H9 (cell line): ENCODE measurements at regions not wholly inside any gene's neighbourhood (a gene's known extent, or its start where the extent isn't known, plus 50 kb on each side); places are given as distances from the start of the nearest gene placed in this dataset.

ENCODE experiments used
- DNase-seq: peaks from one replicate; pipeline ENCODE4 v3.0.0-alpha.2; 2017
- H2AFZ ChIP-seq: one replicate; pipeline ENCODE4 v1.6.1; 2013; ENCODE audit warnings: mild to moderate bottlenecking, low read length, control low read depth, moderate library complexity
- H2AK5ac ChIP-seq: 2 replicates; pipeline ENCODE4 v1.6.1; 2013; ENCODE audit warnings: low read length, control low read depth, mixed read lengths; ENCODE audit not compliant: insufficient read length
- H2BK120ac ChIP-seq: one replicate; pipeline ENCODE4 v1.6.1; 2013; ENCODE audit warnings: low read depth, mild to moderate bottlenecking, low read length, control low read depth, inconsistent platforms; ENCODE audit not compliant: poor library complexity, severe bottlenecking
- H2BK12ac ChIP-seq: 2 replicates; pipeline ENCODE4 v1.6.1; 2013; ENCODE audit warnings: low read length, control low read depth, mixed read lengths, low read depth; ENCODE audit not compliant: insufficient read length
- H2BK15ac ChIP-seq: 2 replicates; pipeline ENCODE4 v1.6.1; 2013; ENCODE audit warnings: low read depth, low read length, control low read depth
- H2BK20ac ChIP-seq: one replicate; pipeline ENCODE4 v1.6.1; 2013; ENCODE audit warnings: low read depth, mild to moderate bottlenecking, low read length, control low read depth, inconsistent platforms; ENCODE audit not compliant: poor library complexity, severe bottlenecking
- H2BK5ac ChIP-seq: 2 replicates; pipeline ENCODE4 v1.6.1; 2013; ENCODE audit warnings: low read length, control low read depth, mixed read lengths; ENCODE audit not compliant: insufficient read length
- H3K14ac ChIP-seq: 2 replicates; pipeline ENCODE4 v1.6.1; 2013; ENCODE audit warnings: low read length, control low read depth; ENCODE audit not compliant: insufficient read depth
- H3K18ac ChIP-seq: 2 replicates; pipeline ENCODE4 v1.6.1; 2013; ENCODE audit warnings: low read depth, mild to moderate bottlenecking, mixed read lengths, low read length, control low read depth; ENCODE audit not compliant: insufficient read length
- H3K23ac ChIP-seq: 2 replicates; pipeline ENCODE4 v1.6.1; 2013; ENCODE audit warnings: low read length, control low read depth, mixed read lengths, low read depth; ENCODE audit not compliant: insufficient read length
- H3K23me2 ChIP-seq: 2 replicates; pipeline ENCODE4 v1.6.1; 2013; ENCODE audit warnings: low read depth, mild to moderate bottlenecking, mixed read lengths, low read length, control low read depth; ENCODE audit not compliant: insufficient read length, poor library complexity, severe bottlenecking
- H3K27ac ChIP-seq: 2 replicates; pipeline ENCODE4 v1.5.1; 2013; ENCODE audit warnings: low read length, control low read depth, mixed read lengths, low read depth; ENCODE audit not compliant: insufficient read length
- H3K27me3 ChIP-seq: 2 replicates; pipeline ENCODE4 v1.6.1; 2013; ENCODE audit warnings: low read length, control low read depth, inconsistent platforms; ENCODE audit not compliant: insufficient read depth
- H3K4ac ChIP-seq: 2 replicates; pipeline ENCODE4 v1.6.1; 2013; ENCODE audit warnings: low read depth, mild to moderate bottlenecking, control low read depth, inconsistent platforms, low read length, moderate library complexity
- H3K4me1 ChIP-seq: 2 replicates; pipeline ENCODE4 v1.6.1; 2013; ENCODE audit warnings: low read length, control low read depth, inconsistent platforms; ENCODE audit not compliant: insufficient read depth
- H3K4me2 ChIP-seq: 2 replicates; pipeline ENCODE4 v1.6.1; 2013; ENCODE audit warnings: low read length, control low read depth, mixed read lengths; ENCODE audit not compliant: insufficient read length, insufficient read depth
- H3K56ac ChIP-seq: 2 replicates; pipeline ENCODE4 v1.6.1; 2013; ENCODE audit warnings: low read depth, mild to moderate bottlenecking, mixed read lengths, low read length, control low read depth; ENCODE audit not compliant: insufficient read length
- H3K79me1 ChIP-seq: 2 replicates; pipeline ENCODE4 v1.6.1; 2013; ENCODE audit warnings: low read depth, mild to moderate bottlenecking, moderate library complexity, low read length, control low read depth, inconsistent platforms; ENCODE audit not compliant: insufficient read depth, poor library complexity, severe bottlenecking
- H3K79me2 ChIP-seq: 2 replicates; pipeline ENCODE4 v1.6.1; 2013; ENCODE audit warnings: low read length, control low read depth, inconsistent platforms; ENCODE audit not compliant: insufficient read depth
- H3K9ac ChIP-seq: 2 replicates; pipeline ENCODE4 v1.6.1; 2013; ENCODE audit warnings: low read length, control low read depth, mixed read lengths; ENCODE audit not compliant: insufficient read length; ENCODE audit errors: extremely low read depth
- H3K9me3 ChIP-seq: one replicate; pipeline ENCODE4 v1.6.1; 2013; ENCODE audit warnings: low read depth, low read length, inconsistent platforms; ENCODE audit not compliant: control insufficient read depth
- H3T11ph ChIP-seq: one replicate; pipeline ENCODE4 v1.6.1; 2013; ENCODE audit warnings: mild to moderate bottlenecking, low read length, control low read depth, inconsistent platforms
- H4K20me1 ChIP-seq: one replicate; pipeline ENCODE4 v1.6.1; 2013; ENCODE audit not compliant: control insufficient read depth, insufficient read length, insufficient read depth
- H4K5ac ChIP-seq: 2 replicates; pipeline ENCODE4 v1.6.1; 2013; ENCODE audit warnings: low read depth, mild to moderate bottlenecking, mixed read lengths, low read length, control low read depth; ENCODE audit not compliant: insufficient read length
- H4K8ac ChIP-seq: replicated peaks from 2 replicates; pipeline ENCODE4 v1.6.1; 2013; ENCODE audit warnings: low read length, control low read depth, mixed read lengths, low read depth; ENCODE audit not compliant: insufficient read length
- H4K91ac ChIP-seq: 2 replicates; pipeline ENCODE4 v1.6.1; 2013; ENCODE audit warnings: low read depth, mild to moderate bottlenecking, moderate library complexity, mixed read lengths, low read length, control low read depth; ENCODE audit not compliant: insufficient read length
- H3K27ac Mint-ChIP-seq, 3 experiments: 2 replicates in 2 of 3; 3 replicates in 1 of 3; pipeline ENCODE4 v1.8.0; 2020 to 2021; ENCODE audit warnings: mixed read lengths in 3 of 3, mild to moderate bottlenecking in 1 of 3, moderate library complexity in 1 of 3
- H3K27me3 Mint-ChIP-seq: 2 replicates; pipeline ENCODE4 v1.8.0; 2021; ENCODE audit warnings: low read depth, mild to moderate bottlenecking, moderate library complexity, mixed read lengths
- H3K36me3 Mint-ChIP-seq, 3 experiments: 2 replicates in 2 of 3; 3 replicates in 1 of 3; pipeline ENCODE4 v1.8.0; 2020 to 2021; ENCODE audit warnings: low read depth in 3 of 3, mixed read lengths in 3 of 3; ENCODE audit not compliant: insufficient read depth in 1 of 3
- H3K4me1 Mint-ChIP-seq, 2 experiments: 2 replicates each; pipeline ENCODE4 v1.8.0; 2020; ENCODE audit warnings: mixed read lengths in 2 of 2
- H3K4me3 Mint-ChIP-seq, 2 experiments: 2 replicates in 1 of 2; 3 replicates in 1 of 2; pipeline ENCODE4 v1.8.0; 2020 to 2021; ENCODE audit warnings: mild to moderate bottlenecking in 2 of 2, mixed read lengths in 2 of 2, moderate library complexity in 1 of 2
- H3K9me3 Mint-ChIP-seq, 2 experiments: 2 replicates in 1 of 2; 3 replicates in 1 of 2; pipeline ENCODE4 v1.8.0; 2020; ENCODE audit warnings: mild to moderate bottlenecking in 2 of 2, mixed read lengths in 2 of 2, moderate library complexity in 1 of 2
- WGBS: extraction: QIAGEN DNeasy Blood & Tissue Kit; methylation state at CpG from one replicate; pipeline ENCODE4 v1.1.7; 2013; ENCODE audit warnings: missing lambda C conversion rate, low lambda C conversion rate, mixed read lengths; ENCODE audit not compliant: insufficient read length; ENCODE audit errors: extremely low coverage; 5-methylcytosine and 5-hydroxymethylcytosine counted together
- TF ChIP-seq, protein P1 (sequence below): fragments of 200-600 bp; sonication (generic); conservative IDR thresholded peaks from 3 replicates; pipeline ENCODE4 v1.8.0; 2021; ENCODE audit warnings: antibody characterized with exemption, mild to moderate bottlenecking

DNA sequence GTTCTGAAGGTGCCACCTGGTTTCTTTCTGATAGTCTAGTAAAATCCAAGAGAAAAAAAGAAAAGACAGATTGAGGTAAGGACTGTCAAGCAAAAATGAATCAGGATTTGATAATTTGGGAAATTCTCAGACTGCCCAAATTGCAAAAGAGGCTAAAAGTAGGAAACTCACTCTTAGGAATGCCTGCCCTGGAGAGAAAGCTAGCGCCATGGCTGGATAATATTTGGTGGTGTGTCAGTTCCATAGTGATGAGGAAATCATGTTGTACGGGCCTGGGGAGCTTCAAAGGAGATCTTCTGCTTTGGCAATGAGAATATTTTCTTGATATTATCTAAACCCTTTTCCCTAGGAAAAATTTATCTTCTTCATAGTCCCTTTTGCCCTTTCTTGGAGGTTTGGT is 1008.1 kb upstream of the SLC10A2 start:
- Histone ChIP-seq H4K20me1 (no peaks in the 10 kb centered on the region), H3K23me2 (no peaks in the 10 kb centered on the region), H3K79me1 (no peaks in the 10 kb centered on the region), H3K14ac (no peak overlapping the region), H3K56ac (no peak overlapping the region), H3K9me3 (no peaks in the 10 kb centered on the region), H2BK120ac (no peak overlapping the region), H2BK15ac (no peak overlapping the region), H2AFZ (no peak overlapping the region), H3T11ph (no peak overlapping the region), H4K5ac (no peak overlapping the region), H2AK5ac (no peak overlapping the region), H3K9ac (no peak overlapping the region), H3K4ac (no peak overlapping the region), H3K27me3 (no peaks in the 10 kb centered on the region), H3K27ac (no peak overlapping the region), H2BK5ac (no peak overlapping the region), H3K18ac (no peak overlapping the region), H3K4me1 (no peaks in the 10 kb centered on the region), H3K79me2 (no peaks in the 10 kb centered on the region), H4K8ac (no peak overlapping the region), H3K4me2 (no peak overlapping the region), H3K23ac (no peak overlapping the region), H2BK20ac (no peak overlapping the region), H4K91ac (no peak overlapping the region), H2BK12ac (no peak overlapping the region)
- no peak for DNase-seq
- Mint-ChIP-seq H3K27me3 (no peaks in the 10 kb centered on the region), H3K4me1 (no peaks in the 10 kb centered on the region), H3K27ac (no peak overlapping the region), H3K4me3 (no peak overlapping the region), H3K36me3 (peaks cover 0 to 6% (median 0%) of the 10 kb centered on the region in 3 experiments; a peak in 2 of 7 replicates), H3K9me3 (peaks cover 0 to 2% of the 10 kb centered on the region in 2 experiments; a peak in 3 of 5 replicates)
- TF ChIP-seq, protein P1, sequence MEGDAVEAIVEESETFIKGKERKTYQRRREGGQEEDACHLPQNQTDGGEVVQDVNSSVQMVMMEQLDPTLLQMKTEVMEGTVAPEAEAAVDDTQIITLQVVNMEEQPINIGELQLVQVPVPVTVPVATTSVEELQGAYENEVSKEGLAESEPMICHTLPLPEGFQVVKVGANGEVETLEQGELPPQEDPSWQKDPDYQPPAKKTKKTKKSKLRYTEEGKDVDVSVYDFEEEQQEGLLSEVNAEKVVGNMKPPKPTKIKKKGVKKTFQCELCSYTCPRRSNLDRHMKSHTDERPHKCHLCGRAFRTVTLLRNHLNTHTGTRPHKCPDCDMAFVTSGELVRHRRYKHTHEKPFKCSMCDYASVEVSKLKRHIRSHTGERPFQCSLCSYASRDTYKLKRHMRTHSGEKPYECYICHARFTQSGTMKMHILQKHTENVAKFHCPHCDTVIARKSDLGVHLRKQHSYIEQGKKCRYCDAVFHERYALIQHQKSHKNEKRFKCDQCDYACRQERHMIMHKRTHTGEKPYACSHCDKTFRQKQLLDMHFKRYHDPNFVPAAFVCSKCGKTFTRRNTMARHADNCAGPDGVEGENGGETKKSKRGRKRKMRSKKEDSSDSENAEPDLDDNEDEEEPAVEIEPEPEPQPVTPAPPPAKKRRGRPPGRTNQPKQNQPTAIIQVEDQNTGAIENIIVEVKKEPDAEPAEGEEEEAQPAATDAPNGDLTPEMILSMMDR = no peak
- WGBS = no CpG with 5 or more reads among the region's 2 CpGs
